Activated B cell treated with CpG ODN at 0.5 μM for 24 hours (primary cell): ENCODE measurements at regions not wholly inside any gene's neighbourhood (a gene's known extent, or its start where the extent isn't known, plus 50 kb on each side); places are given as distances from the start of the nearest gene placed in this dataset.

Source experiments
- ATAC-seq: fragments of 200-7000 bp; cut with Tn5 transposase; one replicate; pipeline ENCODE4 v1.10.0; 2021; ENCODE audit warnings: low read depth, mild to moderate bottlenecking, moderate library complexity
- CTCF ChIA-PET: fragments of 350-600 bp; sonication (Branson Sonifier 250); formaldehyde crosslinking; loops from one replicate; lab custom pipeline; 2021; ENCODE audit warnings: antibody characterized with exemption; lab: Charles Lee
- POLR2A ChIA-PET: fragments of 350-600 bp; sonication (Branson Sonifier 250); formaldehyde crosslinking; loops from one replicate; lab custom pipeline; 2021; ENCODE audit warnings: antibody characterized with exemption; lab: Charles Lee
- DNase-seq: peaks from one replicate; pipeline ENCODE4 v3.0.0; 2022
- H3K27ac Mint-ChIP-seq: one replicate; pipeline ENCODE4 v1.8.0; 2020; ENCODE audit warnings: mixed read lengths
- H3K27me3 Mint-ChIP-seq: one replicate; pipeline ENCODE4 v1.8.0; 2021; ENCODE audit warnings: mixed read lengths
- H3K36me3 Mint-ChIP-seq: one replicate; pipeline ENCODE4 v1.8.0; 2021; ENCODE audit warnings: low read depth, mixed read lengths
- H3K4me1 Mint-ChIP-seq: one replicate; pipeline ENCODE4 v1.8.0; 2021; ENCODE audit warnings: mixed read lengths
- H3K4me3 Mint-ChIP-seq: one replicate; pipeline ENCODE4 v1.8.0; 2020; ENCODE audit warnings: mild to moderate bottlenecking, mixed read lengths
- H3K9me3 Mint-ChIP-seq: one replicate; pipeline ENCODE4 v1.8.0; 2020; ENCODE audit warnings: mixed read lengths
- CTCF ChIP-seq: fragments of 200-600 bp; IDR thresholded peaks from one replicate; pipeline ENCODE4 v1.8.0; 2022; ENCODE audit warnings: antibody characterized with exemption, mild to moderate bottlenecking
- intact Hi-C: fragments of 100-400 bp; cut with micrococcal nuclease; formaldehyde crosslinking; loops from one replicate; pipeline ENCODE4 v1.15.1; 2024

GRCh38 chr18:50444539-50444938 is 69.7 kb downstream of the SKA1 start:
- intact Hi-C loops = no loop called here
- ChIA-PET CTCF (no interaction called here), POLR2A (no interaction called here)
- no peak for TF ChIP-seq CTCF
- DNase-seq (no peak), ATAC-seq (no peak)
- Mint-ChIP-seq H3K27ac (no peak overlapping the region), H3K27me3 (peaks cover 11% of the 10 kb centered on the region), H3K36me3 (no peaks in the 10 kb centered on the region), H3K4me1 (no peaks in the 10 kb centered on the region), H3K4me3 (no peak overlapping the region), H3K9me3 (peaks cover 6% of the 10 kb centered on the region)

GRCh38 chr18:50446629-50447028 is 71.8 kb downstream of the SKA1 start:
- H3K27ac Mint-ChIP-seq = no peak overlapping the region
- TF ChIP-seq CTCF = no peak
- intact Hi-C loops = no loop called here
- DNase-seq = no peak
- no peaks in the 10 kb centered on the region for H3K36me3 Mint-ChIP-seq
- POLR2A ChIA-PET = no interaction called here
- peaks cover 11% of the 10 kb centered on the region for H3K27me3 Mint-ChIP-seq
- no peak overlapping the region for H3K4me3 Mint-ChIP-seq
- H3K4me1 Mint-ChIP-seq = no peaks in the 10 kb centered on the region
- CTCF ChIA-PET = no interaction called here
- ATAC-seq = no peak
- H3K9me3 Mint-ChIP-seq = peaks cover 6% of the 10 kb centered on the region

GRCh38 chr18:50447102-50447741 is 72.4 kb downstream of the SKA1 start:
- Mint-ChIP-seq H3K4me3 (no peak overlapping the region), H3K27ac (no peak overlapping the region), H3K4me1 (no peaks in the 10 kb centered on the region), H3K27me3 (peaks cover 11% of the 10 kb centered on the region), H3K36me3 (no peaks in the 10 kb centered on the region), H3K9me3 (peaks cover 6% of the 10 kb centered on the region)
- TF ChIP-seq CTCF = no peak
- DNase-seq (no peak), ATAC-seq (no peak)
- POLR2A ChIA-PET = no interaction called here
- intact Hi-C loops = no loop called here
- CTCF ChIA-PET = no interaction called here

GRCh38 chr18:50447952-50448351 is 73.1 kb downstream of the SKA1 start:
- no peak for ATAC-seq
- Mint-ChIP-seq H3K27me3 (peaks cover 13% of the 10 kb centered on the region), H3K4me3 (no peak overlapping the region), H3K27ac (no peak overlapping the region), H3K36me3 (no peaks in the 10 kb centered on the region), H3K9me3 (peaks cover 6% of the 10 kb centered on the region), H3K4me1 (no peaks in the 10 kb centered on the region)
- ChIA-PET CTCF (no interaction called here), POLR2A (no interaction called here)
- no peak for DNase-seq
- intact Hi-C loops = no loop called here
- TF ChIP-seq CTCF = no peak

GRCh38 chr18:50451100-50451842 is 76.4 kb downstream of the SKA1 start:
- Mint-ChIP-seq H3K36me3 (no peaks in the 10 kb centered on the region), H3K27ac (no peak overlapping the region), H3K9me3 (no peaks in the 10 kb centered on the region), H3K4me3 (no peak overlapping the region), H3K27me3 (peaks cover 23% of the 10 kb centered on the region), H3K4me1 (no peaks in the 10 kb centered on the region)
- TF ChIP-seq CTCF = no peak
- intact Hi-C loops = no loop called here
- POLR2A ChIA-PET = no interaction called here
- ATAC-seq = no peak
- CTCF ChIA-PET = no interaction called here
- no peak for DNase-seq
